Thyroid gland (tissue), 4 donors: ENCODE measurements at regions not wholly inside any gene's neighbourhood (a gene's known extent, or its start where the extent isn't known, plus 50 kb on each side); places are given as distances from the start of the nearest gene placed in this dataset.

Experiments
- POLR2A ChIP-seq, 2 donors: fragments of 450-650 bp; IDR thresholded peaks; one replicate each; pipeline ENCODE4 v1.6.1; 2017; ENCODE audit warnings: antibody characterized with exemption in 2 of 2, mild to moderate bottlenecking in 2 of 2, moderate library complexity in 1 of 2
- TF ChIP-seq, protein P1 (sequence below), 6 experiments: fragments of 200-600 bp in 3 of 6; fragments of 450-650 bp in 3 of 6; sonication (generic) in 3 of 6; IDR thresholded peaks; one replicate each; pipeline ENCODE4 v1.5.1; 2016 to 2019; ENCODE audit warnings: antibody characterized with exemption in 6 of 6, mild to moderate bottlenecking in 2 of 6, inconsistent platforms in 1 of 6, moderate library complexity in 1 of 6

DNA sequence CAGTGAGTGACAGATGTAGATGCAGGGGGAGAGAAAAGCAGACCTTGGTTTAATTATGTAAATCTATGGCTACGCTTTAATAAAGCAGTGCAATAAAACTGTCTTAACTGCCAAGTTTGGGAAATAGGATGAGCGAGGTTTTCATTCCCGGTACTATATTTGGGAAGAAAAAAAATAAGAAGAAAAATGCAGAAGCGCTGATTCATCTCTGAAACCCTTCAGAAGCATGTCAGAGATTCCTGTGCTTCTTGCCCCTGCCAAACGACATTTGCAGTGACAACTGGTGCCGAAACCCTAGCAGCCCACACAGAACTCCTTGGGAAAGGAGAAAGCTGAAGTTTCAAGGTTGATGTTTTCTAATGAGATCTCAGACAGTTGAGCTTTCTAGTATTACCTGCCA lies 380.7 kb downstream of the REEP3 start:
- TF ChIP-seq, protein P1, sequence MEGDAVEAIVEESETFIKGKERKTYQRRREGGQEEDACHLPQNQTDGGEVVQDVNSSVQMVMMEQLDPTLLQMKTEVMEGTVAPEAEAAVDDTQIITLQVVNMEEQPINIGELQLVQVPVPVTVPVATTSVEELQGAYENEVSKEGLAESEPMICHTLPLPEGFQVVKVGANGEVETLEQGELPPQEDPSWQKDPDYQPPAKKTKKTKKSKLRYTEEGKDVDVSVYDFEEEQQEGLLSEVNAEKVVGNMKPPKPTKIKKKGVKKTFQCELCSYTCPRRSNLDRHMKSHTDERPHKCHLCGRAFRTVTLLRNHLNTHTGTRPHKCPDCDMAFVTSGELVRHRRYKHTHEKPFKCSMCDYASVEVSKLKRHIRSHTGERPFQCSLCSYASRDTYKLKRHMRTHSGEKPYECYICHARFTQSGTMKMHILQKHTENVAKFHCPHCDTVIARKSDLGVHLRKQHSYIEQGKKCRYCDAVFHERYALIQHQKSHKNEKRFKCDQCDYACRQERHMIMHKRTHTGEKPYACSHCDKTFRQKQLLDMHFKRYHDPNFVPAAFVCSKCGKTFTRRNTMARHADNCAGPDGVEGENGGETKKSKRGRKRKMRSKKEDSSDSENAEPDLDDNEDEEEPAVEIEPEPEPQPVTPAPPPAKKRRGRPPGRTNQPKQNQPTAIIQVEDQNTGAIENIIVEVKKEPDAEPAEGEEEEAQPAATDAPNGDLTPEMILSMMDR (IDR thresholded peaks at IDR 0.05) = no peak
- TF ChIP-seq POLR2A (IDR thresholded peaks at IDR 0.05) = no peak
